K562 (cell line): ENCODE measurements at regions not wholly inside any gene's neighbourhood (a gene's known extent, or its start where the extent isn't known, plus 50 kb on each side); places are given as distances from the start of the nearest gene placed in this dataset.
A peak's percentile ranks its signal among the peaks of the same experiment; 100 is the strongest.

Source experiments
- ATAC-seq: fragments of 200-7000 bp; cut with Tn5 transposase; 3 replicates; pipeline ENCODE4 v1.9.1; 2020; ENCODE audit warnings: moderate library complexity
- BruUV-seq: library from RNA; stranded (reverse); fragments of 400-500 nt; replicated peaks from 2 replicates; lab custom pipeline; 2021; lab: Mats Ljungman, UMichigan
- CTCF ChIA-PET: fragments of 300-600 bp; formaldehyde crosslinking; extraction: SDS; loops from one replicate; lab custom pipeline; 2021; ENCODE audit warnings: low intra/inter-chr PET ratio; lab: Yijun Ruan, JAX
- POLR2A ChIA-PET: fragments of 300-600, 350-650 bp; sonication (Branson Sonifier 250); formaldehyde crosslinking; extraction: SDS; loops from one replicate; lab custom pipeline; 2021; ENCODE audit warnings: antibody characterized with exemption, inconsistent platforms; lab: Yijun Ruan, JAX
- DNase-seq, 4 experiments: peaks; one replicate each; pipeline versions ENCODE4 v3.0.0 to v3.0.0-alpha.2; 2011 to 2018; ENCODE audit warnings: low spot score in 3 of 4, mixed read lengths in 3 of 4; ENCODE audit errors: extremely low read depth in 1 of 4
- FAIRE-seq: peaks from 2 replicates; lab custom pipeline; 2011; peaks lifted over from hg19 to GRCh38; lab: Jason Lieb, UNC
- H2AFZ ChIP-seq: 2 replicates; pipeline ENCODE4 v1.6.0; 2011; ENCODE audit warnings: low read depth, low read length, control low read depth, inconsistent platforms
- H3K27ac ChIP-seq: fragments of 200-600 bp; 3 replicates; pipeline ENCODE4 v1.8.0; 2011; ENCODE audit warnings: low read depth, mild to moderate bottlenecking, control low read depth, inconsistent platforms, low read length, moderate library complexity, mixed read lengths; ENCODE audit errors: extremely low read depth
- H3K27me3 ChIP-seq, 2 experiments: fragments of 300-600 bp in 1 of 2; 2 replicates in 1 of 2; 3 replicates in 1 of 2; pipeline versions ENCODE4 v1.6.0 to v1.8.0; 2011; ENCODE audit warnings: inconsistent platforms in 2 of 2, low read length in 2 of 2, mild to moderate bottlenecking in 1 of 2, mixed read lengths in 1 of 2, moderate library complexity in 1 of 2; ENCODE audit not compliant: control insufficient read depth in 2 of 2, insufficient read depth in 2 of 2
- H3K36me3 ChIP-seq: fragments of 300-600 bp; 3 replicates; pipeline ENCODE4 v1.8.0; 2011; ENCODE audit warnings: mild to moderate bottlenecking, low read length, inconsistent platforms; ENCODE audit not compliant: control insufficient read depth, insufficient read depth
- H3K4me1 ChIP-seq, 2 experiments: fragments of 200-600 bp in 1 of 2; replicated peaks in 1 of 2; 2 replicates in 1 of 2; 3 replicates in 1 of 2; pipeline versions ENCODE4 v1.5.1 to v1.8.0; 2011; ENCODE audit warnings: inconsistent platforms in 2 of 2, low read length in 2 of 2, mild to moderate bottlenecking in 1 of 2, mixed read lengths in 1 of 2, moderate library complexity in 1 of 2; ENCODE audit not compliant: control insufficient read depth in 2 of 2, insufficient read depth in 2 of 2
- H3K4me2 ChIP-seq: 2 replicates; pipeline ENCODE4 v1.6.1; 2011; ENCODE audit warnings: low read length, control low read depth, inconsistent platforms, mixed read lengths; ENCODE audit not compliant: insufficient read depth
- H3K4me3 ChIP-seq: fragments of 200-600 bp; sonication (generic), shearing (Covaris generic); 2 replicates; pipeline ENCODE4 v1.5.1; 2016; ENCODE audit warnings: control low read depth, inconsistent platforms
- H3K79me2 ChIP-seq: fragments of 200-600 bp; 3 replicates; pipeline ENCODE4 v1.8.0; 2011; ENCODE audit warnings: low read length, inconsistent platforms; ENCODE audit not compliant: control insufficient read depth, insufficient read depth
- H3K9ac ChIP-seq, 2 experiments: 2 replicates each; pipeline versions ENCODE4 v1.6.0 to v1.6.1; 2011; ENCODE audit warnings: low read depth in 2 of 2, low read length in 2 of 2, control low read depth in 1 of 2, inconsistent platforms in 1 of 2, mild to moderate bottlenecking in 1 of 2, mixed read lengths in 1 of 2; ENCODE audit not compliant: insufficient read depth in 1 of 2
- H3K9me1 ChIP-seq: one replicate; pipeline ENCODE4 v1.6.0; 2011; ENCODE audit warnings: inconsistent platforms, mild to moderate bottlenecking, low read length, moderate library complexity; ENCODE audit not compliant: control insufficient read depth, insufficient read depth
- H3K9me3 ChIP-seq: replicated peaks from 2 replicates; pipeline ENCODE4 v1.5.1; 2011; ENCODE audit warnings: low read depth, low read length, inconsistent platforms; ENCODE audit not compliant: control insufficient read depth, insufficient read depth
- H4K20me1 ChIP-seq: replicated peaks from 2 replicates; pipeline ENCODE4 v1.6.1; 2011; ENCODE audit warnings: low read length, inconsistent platforms, mixed read lengths; ENCODE audit not compliant: control insufficient read depth, insufficient read depth
- CREB1 ChIP-seq, 2 experiments: sonication (generic) in 1 of 2; formaldehyde crosslinking in 1 of 2; IDR thresholded peaks; 2 replicates each; pipeline versions ENCODE4 v1.6.1 to v1.8.0; 2012 to 2022; ENCODE audit warnings: inconsistent platforms in 1 of 2, mild to moderate bottlenecking in 1 of 2, missing genetic modification reagents in 1 of 2, moderate library complexity in 1 of 2
- FUS ChIP-seq: fragments of 200-400 bp; formaldehyde crosslinking; optimal IDR thresholded peaks from 2 replicates; pipeline ENCODE3; 2017; ENCODE audit warnings: low read depth, low read length
- GATA2 ChIP-seq: sonication (generic); formaldehyde crosslinking; IDR thresholded peaks from 2 replicates; pipeline ENCODE4 v1.4.0; 2020; ENCODE audit warnings: mild to moderate bottlenecking, missing genetic modification reagents
- HDAC1 ChIP-seq, 2 experiments: fragments of 450-650 bp; IDR thresholded peaks; 2 replicates each; pipeline ENCODE4 v1.6.1; 2016 to 2017; ENCODE audit warnings: inconsistent platforms in 1 of 2, mild to moderate bottlenecking in 1 of 2, moderate library complexity in 1 of 2
- MECOM ChIP-seq: fragments of 250-450 bp; sonication (Bioruptor Pico); IDR thresholded peaks from 2 replicates; pipeline ENCODE4 v1.8.0; 2022; ENCODE audit warnings: inconsistent platforms
- POU5F1 ChIP-seq: fragments of 150-350 bp; IDR thresholded peaks from 2 replicates; pipeline ENCODE4 v1.6.1; 2014; ENCODE audit warnings: borderline replicate concordance, low read length, low read depth, mild to moderate bottlenecking; ENCODE audit not compliant: partially characterized antibody
- RNF2 ChIP-seq: sonication (generic); IDR thresholded peaks from 2 replicates; pipeline ENCODE4 v1.6.1; 2016
- ZC3H4 ChIP-seq: sonication (generic); formaldehyde crosslinking; IDR thresholded peaks from 2 replicates; pipeline ENCODE4 v1.9.0; 2021; ENCODE audit warnings: missing genetic modification reagents, borderline replicate concordance
- ZEB2 ChIP-seq: fragments of 450-650 bp; IDR thresholded peaks from 2 replicates; pipeline ENCODE4 v1.6.1; 2016
- ZNF551 ChIP-seq: fragments of 250-450 bp; sonication (Bioruptor Pico); IDR thresholded peaks from 2 replicates; pipeline ENCODE4 v1.5.0; 2021; ENCODE audit warnings: mild to moderate bottlenecking, moderate library complexity
- WGBS: fragments of 100-300 bp; shearing (Covaris generic); methylation state at CpG from one replicate; pipeline ENCODE4 v1.1.6; 2016; ENCODE audit warnings: low coverage, mixed read lengths; ENCODE audit not compliant: insufficient coverage; ENCODE audit errors: missing lambda C conversion rate; 5-methylcytosine and 5-hydroxymethylcytosine counted together
- in situ Hi-C: fragments of 300-500 bp; cut with MboI; formaldehyde crosslinking; loops from 4 replicates; pipeline ENCODE4 v1.15.0; 2018; ENCODE audit warnings: inconsistent platforms, mixed read lengths
- intact Hi-C: fragments of 100-400 bp; cut with micrococcal nuclease; formaldehyde crosslinking; loops from 2 replicates; pipeline ENCODE4 v1.14.2; 2022
- TF ChIP-seq, protein P1 (sequence below): sonication (generic); formaldehyde crosslinking; IDR thresholded peaks from 2 replicates; pipeline ENCODE4 v1.8.1; 2023; ENCODE audit warnings: mild to moderate bottlenecking, missing genetic modification reagents
- TF ChIP-seq, protein P2 (sequence below), 2 experiments: fragments of 450-650 bp; formaldehyde crosslinking in 1 of 2; IDR thresholded peaks; 2 replicates each; pipeline versions ENCODE4 v1.4.0 to v1.6.1; 2014 to 2020; ENCODE audit warnings: mild to moderate bottlenecking in 2 of 2, borderline replicate concordance in 1 of 2, low read depth in 1 of 2

DNA sequence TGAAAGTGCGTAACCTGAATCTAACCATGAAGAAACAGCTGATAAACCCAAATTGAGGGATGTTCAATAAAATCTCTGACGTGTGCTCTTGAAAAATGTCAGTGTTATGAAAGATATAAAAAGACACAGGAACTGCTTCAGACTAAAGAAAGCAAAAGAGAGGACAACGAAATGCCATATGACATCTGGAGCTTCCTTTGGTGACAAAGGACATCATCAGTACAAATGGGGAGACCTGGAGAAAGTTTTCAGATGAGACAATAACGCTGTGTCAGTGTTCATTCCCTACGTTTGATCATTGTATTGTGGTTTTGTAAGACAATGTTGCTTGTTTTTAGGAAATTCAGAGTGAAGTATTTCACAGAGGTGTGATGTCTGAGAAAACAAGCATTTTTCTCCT is 125.9 kb upstream of the MAP1LC3B2 start:
- FAIRE-seq (no peak), DNase-seq (no peak), ATAC-seq (no peak)
- Histone ChIP-seq H3K4me2 (no peak overlapping the region), H3K4me3 (no peak overlapping the region), H3K36me3 (no peaks in the 10 kb centered on the region), H3K9me3 (no peaks in the 10 kb centered on the region; the same call in 1 of the 2 replicates), H3K79me2 (no peaks in the 10 kb centered on the region), H4K20me1 (no peaks in the 10 kb centered on the region), H3K9me1 (no peaks in the 10 kb centered on the region), H3K4me1 (peaks cover 8 to 13% of the 10 kb centered on the region in 2 experiments), H2AFZ (peak overlapping the region; percentile 92; the same call in 1 of the 2 replicates), H3K27me3 (no peaks in the 10 kb centered on the region), H3K27ac (no peak overlapping the region), H3K9ac (no peak overlapping the region)
- ChIA-PET POLR2A (interaction anchor here (0.7 kb wide), 1 partner anchor 37 kb away, joined by 3 read pairs; no protein-coding TSS in a partner anchor), CTCF (no interaction called here)
- BruUV-seq, result no TSS peak
- in situ Hi-C loops (no loop called here), intact Hi-C loops (no loop called here)
- 54% methylated on average over 5 of the region's 5 CpGs for WGBS
- TF ChIP-seq ZNF551 (CRISPR knock-in tag), result no peak
- TF ChIP-seq, protein P1, sequence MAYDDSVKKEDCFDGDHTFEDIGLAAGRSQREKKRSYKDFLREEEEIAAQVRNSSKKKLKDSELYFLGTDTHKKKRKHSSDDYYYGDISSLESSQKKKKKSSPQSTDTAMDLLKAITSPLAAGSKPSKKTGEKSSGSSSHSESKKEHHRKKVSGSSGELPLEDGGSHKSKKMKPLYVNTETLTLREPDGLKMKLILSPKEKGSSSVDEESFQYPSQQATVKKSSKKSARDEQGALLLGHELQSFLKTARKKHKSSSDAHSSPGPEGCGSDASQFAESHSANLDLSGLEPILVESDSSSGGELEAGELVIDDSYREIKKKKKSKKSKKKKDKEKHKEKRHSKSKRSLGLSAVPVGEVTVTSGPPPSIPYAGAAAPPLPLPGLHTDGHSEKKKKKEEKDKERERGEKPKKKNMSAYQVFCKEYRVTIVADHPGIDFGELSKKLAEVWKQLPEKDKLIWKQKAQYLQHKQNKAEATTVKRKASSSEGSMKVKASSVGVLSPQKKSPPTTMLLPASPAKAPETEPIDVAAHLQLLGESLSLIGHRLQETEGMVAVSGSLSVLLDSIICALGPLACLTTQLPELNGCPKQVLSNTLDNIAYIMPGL, result no peak
- no peak for TF ChIP-seq RNF2
- TF ChIP-seq ZEB2, result no peak
- no peak for TF ChIP-seq CREB1 (IDR thresholded peaks at IDR 0.05)
- no peak for TF ChIP-seq CREB1 (CRISPR knock-in tag; IDR thresholded peaks at IDR 0.05)
- TF ChIP-seq ZC3H4 (CRISPR knock-in tag), result no peak
- no peak for TF ChIP-seq MECOM (CRISPR knock-in tag)
- TF ChIP-seq, protein P2, sequence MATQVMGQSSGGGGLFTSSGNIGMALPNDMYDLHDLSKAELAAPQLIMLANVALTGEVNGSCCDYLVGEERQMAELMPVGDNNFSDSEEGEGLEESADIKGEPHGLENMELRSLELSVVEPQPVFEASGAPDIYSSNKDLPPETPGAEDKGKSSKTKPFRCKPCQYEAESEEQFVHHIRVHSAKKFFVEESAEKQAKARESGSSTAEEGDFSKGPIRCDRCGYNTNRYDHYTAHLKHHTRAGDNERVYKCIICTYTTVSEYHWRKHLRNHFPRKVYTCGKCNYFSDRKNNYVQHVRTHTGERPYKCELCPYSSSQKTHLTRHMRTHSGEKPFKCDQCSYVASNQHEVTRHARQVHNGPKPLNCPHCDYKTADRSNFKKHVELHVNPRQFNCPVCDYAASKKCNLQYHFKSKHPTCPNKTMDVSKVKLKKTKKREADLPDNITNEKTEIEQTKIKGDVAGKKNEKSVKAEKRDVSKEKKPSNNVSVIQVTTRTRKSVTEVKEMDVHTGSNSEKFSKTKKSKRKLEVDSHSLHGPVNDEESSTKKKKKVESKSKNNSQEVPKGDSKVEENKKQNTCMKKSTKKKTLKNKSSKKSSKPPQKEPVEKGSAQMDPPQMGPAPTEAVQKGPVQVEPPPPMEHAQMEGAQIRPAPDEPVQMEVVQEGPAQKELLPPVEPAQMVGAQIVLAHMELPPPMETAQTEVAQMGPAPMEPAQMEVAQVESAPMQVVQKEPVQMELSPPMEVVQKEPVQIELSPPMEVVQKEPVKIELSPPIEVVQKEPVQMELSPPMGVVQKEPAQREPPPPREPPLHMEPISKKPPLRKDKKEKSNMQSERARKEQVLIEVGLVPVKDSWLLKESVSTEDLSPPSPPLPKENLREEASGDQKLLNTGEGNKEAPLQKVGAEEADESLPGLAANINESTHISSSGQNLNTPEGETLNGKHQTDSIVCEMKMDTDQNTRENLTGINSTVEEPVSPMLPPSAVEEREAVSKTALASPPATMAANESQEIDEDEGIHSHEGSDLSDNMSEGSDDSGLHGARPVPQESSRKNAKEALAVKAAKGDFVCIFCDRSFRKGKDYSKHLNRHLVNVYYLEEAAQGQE (IDR thresholded peaks at IDR 0.05; ENCODE audit: borderline replicate concordance), result no peak
- TF ChIP-seq, protein P2 (CRISPR knock-in tag; IDR thresholded peaks at IDR 0.05; ENCODE audit: low read depth), result no peak
- no peak for TF ChIP-seq HDAC1 (IDR thresholded peaks at IDR 0.05)
- TF ChIP-seq POU5F1, result no peak
- no peak for TF ChIP-seq GATA2 (CRISPR knock-in tag)
- TF ChIP-seq FUS, result no peak
